ENCODE measurements at regions not wholly inside any gene's neighbourhood (a gene's known extent, or its start where the extent isn't known, plus 50 kb on each side); places are given as distances from the start of the nearest gene placed in this dataset.

DNA sequence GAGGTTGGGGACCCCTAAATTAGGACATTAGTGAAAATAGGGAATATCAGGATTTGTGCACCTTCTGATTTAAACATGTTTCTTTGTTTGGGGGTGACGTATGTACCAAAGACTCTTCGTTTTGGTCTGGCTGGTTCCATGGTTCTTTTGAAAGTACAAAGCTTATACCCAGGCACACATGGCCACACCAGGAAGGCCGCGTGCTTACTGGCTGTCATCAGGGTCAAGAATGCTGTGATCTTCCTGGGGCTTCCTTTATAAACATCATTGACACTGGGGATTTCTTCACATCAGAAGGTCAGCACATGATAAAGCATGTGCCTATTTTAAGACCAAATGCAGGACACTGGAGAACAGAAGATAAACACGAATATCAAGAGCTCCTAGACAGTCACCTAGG lies 230.6 kb upstream of the ID2 start:
- DNase-seq = no peak

DNA sequence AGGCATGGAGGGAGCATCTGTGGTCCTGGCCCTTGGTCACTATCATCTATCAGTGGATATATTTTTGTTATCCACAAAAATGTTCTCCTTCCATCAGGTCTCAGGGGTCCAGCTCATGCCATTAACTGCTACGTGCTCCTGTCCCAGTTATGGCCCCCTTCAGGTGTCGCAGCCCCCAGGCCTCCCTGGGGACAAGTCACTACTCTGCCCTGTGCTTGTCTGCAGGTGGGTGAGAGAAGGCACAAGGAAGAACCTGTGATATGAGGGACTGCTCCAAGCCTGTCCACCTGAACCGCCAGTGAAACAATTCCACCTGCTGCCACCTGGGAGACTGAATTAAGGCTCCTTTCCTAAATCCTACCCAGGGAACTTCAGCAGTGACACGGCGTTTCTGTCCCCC lies 229.6 kb upstream of the ID2 start:
- no peak for DNase-seq

DNA sequence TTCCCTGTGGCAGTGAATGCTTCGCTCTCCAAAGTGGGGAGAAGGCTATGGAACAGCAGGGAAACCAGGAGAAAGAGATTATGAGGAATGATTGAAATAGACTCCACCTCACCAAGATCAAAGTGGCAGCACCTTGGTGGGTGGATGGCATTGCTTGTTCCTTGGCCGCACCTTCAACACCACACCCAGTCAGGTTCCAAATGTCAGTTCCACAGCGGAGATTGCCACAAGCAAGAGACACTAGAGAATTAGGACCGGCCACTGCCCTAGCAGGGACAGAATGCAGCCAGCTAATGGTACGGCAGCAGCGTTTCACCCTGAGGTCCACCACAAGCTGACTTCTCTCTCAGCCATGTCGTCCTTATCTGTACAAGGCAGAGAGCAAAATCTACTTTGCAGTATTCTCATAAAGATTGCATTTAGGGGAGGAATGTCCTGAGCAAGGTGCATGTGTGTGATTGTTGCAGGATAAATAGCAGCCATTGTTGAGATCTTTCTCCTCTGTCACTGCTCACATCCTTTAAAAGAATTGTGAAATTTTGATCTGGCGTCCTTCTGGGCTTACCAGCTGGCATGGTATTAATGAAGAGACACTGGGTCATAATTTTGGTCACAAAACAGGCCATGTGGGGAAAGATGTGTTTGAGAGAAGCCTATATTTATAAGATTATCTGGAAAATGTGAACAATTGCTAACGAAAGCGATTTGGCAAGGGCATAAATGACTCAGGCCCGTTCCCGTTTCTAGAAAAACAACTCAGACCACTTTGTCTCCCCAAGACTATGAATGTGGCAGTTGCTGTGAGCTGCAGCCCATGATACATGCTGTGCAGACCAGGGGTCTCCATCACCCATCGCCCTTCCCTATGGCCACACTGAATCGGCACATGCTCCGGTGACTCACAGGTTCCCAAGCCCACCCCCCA lies 228.6 kb upstream of the ID2 start:
- peak; percentile 77 for DNase-seq

GRCh38 chr2:8453904-8454302 lies 228.0 kb upstream of the ID2 start:
- no peak for DNase-seq

DNA sequence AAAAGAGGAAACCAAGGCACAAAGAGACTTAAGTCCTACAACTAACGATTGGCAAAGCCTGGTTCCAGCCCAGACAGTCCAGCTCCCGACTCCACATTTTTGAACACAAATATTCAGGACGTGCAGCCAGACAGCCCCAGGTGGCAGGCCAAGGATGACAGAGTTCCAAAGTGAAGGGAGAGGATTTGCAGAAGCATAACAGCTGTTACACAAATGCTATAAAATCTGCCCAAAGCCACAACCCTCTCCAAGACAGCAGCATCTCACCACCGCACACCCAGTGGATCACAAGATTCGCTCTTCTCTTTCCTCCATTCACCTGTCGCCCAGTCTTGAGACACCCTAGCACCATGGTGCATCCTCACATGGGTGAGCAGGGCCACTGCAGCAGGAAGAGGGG lies 227.1 kb upstream of the ID2 start:
- no peak for DNase-seq

GRCh38 chr2:8455236-8456150 lies 226.4 kb upstream of the ID2 start:
- DNase-seq = no peak

DNA sequence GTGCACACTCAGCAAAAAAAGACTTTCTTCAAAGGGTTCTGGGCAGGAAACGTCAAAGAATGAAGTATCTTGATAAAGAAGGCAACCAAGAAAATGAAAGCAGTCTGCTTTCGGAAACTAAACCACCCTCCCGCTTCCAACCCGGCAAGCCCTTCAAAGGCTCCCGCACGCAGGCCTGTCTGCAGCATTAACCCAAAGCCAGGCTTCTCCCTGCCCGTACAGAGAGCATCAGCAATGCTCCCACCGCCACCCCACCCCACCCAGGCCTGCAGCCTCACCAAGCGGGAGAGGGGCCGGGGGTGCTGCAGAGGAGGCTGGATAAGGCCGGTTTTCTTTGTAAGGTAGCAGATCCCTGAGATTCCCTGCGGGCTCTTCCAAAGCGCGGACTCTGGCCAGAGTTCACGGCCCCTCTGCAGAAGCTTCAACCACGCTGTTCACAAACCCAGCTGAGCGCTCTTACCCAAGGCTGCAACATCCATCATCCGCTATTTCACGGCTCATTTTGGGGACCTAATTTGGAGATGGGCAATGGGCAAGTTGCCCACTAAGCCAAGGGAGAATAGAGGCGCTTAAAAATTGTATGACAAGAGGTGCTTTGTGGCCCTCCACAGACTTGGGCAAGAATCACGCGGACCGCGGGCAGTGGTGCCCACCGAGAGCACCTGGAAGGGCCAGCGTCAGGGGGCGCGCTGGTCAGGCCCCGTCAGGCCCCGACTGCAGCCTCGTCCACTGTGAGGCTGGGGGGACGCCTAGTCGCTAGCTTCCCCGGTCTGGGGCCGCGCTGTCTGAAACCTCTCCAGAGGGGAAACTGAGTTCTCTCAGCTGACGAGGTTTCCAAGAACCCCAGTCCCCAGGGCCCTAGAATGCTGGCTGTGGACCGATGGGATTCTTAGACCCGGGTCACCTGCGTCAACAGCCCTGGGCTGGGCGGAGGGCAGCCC lies 225.4 kb upstream of the ID2 start:
- DNase-seq = peak; percentile 83

DNA sequence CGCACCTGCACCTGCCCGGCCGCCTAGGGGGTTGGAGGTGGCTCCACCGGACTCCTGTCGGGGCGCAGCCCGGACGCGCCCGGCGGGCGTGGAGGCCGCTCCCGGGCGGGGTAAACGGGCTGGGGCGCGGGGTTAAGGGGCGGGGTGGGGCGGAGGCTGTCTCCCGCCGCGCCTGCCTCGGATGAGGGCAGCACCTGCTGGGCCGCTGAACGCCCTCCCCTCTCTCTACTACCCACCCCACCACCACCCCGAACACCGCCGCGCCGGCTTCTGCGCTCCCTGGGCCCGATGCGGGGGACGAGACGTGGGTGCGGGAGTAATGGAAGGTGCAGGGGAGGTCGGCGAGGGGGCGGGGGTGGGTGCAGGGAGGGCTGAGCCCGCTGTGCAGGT lies 224.8 kb upstream of the ID2 start:
- DNase-seq = no peak

DNA sequence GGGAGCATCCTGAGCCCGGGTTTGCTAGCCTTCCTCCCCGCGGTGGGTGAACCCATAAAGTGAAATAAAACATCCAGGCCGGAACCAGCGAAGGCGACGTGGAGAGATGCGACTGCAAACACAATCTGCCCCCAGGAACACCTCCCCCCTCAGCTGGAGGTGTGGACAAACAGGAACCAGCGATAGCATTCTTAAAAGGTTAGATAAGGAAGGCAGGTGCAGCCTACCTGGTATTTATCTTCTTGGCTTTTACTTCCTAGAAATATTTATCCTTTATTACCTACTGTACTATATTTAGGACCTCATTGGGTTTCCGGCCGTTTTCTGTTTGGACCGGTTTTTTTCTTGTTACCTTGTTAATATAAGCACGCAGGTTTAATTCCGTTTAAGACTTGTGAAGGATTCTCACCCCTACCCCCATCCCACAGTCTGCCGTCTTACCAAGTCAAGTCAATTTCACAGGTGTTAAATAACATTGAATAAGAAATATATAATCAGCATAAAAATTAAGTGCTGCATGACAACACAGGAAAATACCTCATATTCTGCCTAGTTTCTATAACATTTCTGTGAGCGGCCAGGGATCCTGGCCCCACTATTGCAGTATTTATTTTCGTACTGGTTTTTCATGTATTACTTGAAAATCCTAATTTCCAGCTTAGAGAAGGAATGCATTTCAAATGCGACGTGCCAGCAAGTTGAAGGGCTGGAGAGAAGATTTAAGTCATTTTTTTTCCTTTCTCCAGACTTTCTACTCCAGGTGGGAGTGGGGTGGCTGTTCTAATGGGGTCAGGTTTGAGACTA lies 224.0 kb upstream of the ID2 start:
- peak; percentile 36 for DNase-seq

- no peak for DNase-seq
These were observed 223.1 kb upstream of the ID2 start for GRCh38 chr2:8458503-8459459.

DNA sequence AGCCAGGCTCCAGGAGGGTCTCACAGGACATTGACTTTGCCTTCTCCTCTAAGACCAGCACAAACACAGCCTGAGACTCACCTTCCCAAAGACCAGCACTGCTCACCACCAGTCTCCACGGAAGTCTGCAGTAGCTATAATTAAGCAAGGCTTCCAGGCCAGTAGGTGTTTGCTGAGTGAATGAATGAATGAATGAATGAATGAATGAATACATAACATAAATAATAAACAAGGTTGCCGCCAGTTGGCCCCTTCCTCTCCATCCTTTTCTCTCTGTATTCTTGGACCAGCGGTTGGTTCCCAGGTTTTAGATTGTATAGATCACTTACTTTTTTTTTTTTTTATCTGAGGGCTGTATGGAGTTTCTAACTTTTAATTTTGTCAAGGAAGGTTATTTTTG lies 222.4 kb upstream of the ID2 start:
- DNase-seq = no peak

DNA sequence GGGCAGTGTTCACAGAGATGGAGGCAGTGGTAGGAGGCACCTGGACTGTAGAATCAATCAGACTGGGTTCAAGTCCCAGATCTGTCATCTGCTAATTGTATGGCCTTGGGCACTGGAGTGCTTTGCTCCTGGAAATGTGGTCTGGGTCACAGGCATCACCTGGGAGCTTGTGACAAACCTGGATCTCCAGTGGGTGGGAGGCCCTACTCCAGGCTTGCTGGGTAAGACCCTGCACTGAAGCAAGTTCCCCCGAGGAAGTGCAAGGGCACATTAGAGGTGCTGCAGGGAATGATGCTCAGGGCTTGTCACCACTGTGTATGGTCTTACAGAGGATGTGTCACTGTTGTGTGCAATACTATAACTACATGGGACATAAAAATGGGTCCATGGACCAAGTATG lies 220.5 kb upstream of the ID2 start:
- DNase-seq = no peak

GRCh38 chr2:8462280-8462679 lies 219.6 kb upstream of the ID2 start:
- no peak for DNase-seq

GRCh38 chr2:8462899-8463648 lies 218.8 kb upstream of the ID2 start:
- no peak for DNase-seq

DNA sequence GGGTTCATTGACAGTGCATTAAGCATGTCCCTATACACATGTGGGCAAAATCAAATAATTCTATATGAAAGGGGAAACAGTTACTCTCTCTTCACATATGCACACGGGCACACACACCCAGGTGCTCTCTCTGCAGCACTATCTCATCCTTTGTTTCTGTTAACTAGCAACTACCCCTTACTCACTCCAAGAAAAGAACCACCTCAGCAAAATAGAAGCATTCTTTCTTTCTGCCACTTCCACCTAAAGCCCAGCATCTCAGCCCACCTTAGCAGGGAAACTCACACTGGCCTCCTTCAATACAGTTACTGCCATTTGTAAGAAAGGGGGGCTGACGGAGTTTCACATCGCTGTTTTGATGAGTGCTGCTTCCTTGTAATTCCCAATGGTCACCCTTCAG lies 216.3 kb upstream of the ID2 start:
- no peak for DNase-seq

DNA sequence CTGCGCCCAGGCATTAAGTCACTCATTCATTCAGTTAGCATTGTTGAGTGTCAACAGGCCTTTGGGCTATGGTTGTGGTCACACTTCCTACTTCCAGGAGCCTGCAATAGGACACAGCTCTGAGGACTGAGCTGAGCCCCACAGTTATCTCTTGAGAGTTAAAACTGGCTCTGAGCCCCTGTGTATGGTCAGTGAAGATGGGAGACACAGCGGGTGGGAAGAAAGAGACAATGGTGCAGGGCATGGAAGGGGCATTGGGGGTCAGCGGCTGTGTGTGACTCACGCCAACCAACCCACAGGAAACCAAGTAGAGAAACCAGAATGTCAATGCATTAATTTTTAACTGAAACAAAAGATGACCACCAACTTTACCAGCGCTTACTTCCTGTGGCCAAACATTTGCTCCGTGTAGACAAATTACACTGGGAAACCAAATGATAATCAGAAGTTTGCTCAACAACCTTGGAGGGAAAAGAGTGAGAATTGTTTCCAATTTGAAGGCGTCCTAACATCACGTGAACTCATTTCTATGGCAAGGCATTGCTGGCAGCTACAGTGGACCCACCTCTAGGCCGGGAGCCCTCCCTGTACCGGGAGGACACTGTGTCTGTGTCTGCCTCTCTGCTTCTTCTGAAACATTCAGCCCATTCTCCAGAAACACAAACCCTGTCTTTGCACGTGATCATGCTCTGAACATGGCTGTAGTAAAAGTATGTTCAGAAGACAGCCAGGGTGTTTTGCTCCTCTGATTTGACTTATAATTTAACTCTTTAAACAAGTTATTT lies 212.0 kb upstream of the ID2 start:
- peak; percentile 43 for DNase-seq

DNA sequence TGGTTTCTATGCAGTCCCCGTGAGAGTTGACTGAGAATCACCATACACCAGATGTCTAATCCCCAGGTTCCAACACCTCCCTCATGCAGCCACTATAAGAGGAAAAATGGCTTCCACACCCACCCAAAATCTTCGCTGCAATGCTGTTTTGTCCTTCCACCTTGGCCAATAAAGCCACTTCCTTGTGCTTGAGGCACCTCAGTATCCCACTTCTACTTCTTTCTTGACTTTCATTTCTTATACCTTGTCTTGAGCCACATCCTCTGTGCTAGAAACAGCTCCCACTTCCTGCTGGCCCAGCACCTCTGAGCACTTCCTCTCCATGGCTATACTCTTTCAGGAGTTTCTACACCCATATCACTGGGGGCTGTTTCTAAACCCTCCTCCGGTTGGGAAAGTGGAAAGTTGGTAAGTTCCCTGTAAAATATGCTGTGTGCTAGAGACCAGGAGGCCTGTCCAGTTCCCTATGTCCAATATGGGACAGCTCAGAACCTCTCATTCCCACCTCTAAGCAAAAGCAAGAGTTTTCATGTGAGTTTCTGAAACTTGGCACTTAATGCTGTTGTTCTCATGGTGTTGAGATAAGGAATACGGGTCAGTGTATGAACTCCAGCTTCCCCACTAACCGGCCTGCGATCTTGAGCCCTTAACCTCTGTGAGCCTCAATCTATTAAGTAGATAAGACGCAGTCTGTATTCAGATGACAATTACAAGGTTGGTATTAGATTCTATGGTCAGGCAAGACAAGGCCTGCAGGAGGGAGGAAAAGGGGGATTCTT lies 209.1 kb upstream of the ID2 start:
- DNase-seq = peak; percentile 74

- DNase-seq = peak; percentile 48
These were observed 206.4 kb upstream of the ID2 start for GRCh38 chr2:8475349-8476031.
